Keratinocyte (primary cell): ENCODE measurements at regions not wholly inside any gene's neighbourhood (a gene's known extent, or its start where the extent isn't known, plus 50 kb on each side); places are given as distances from the start of the nearest gene placed in this dataset.

Source experiments
- CTCF ChIP-seq, 3 experiments: IDR thresholded peaks in 1 of 3; conservative IDR thresholded peaks in 1 of 3; optimal IDR thresholded peaks in 1 of 3; 2 replicates in 2 of 3; 3 replicates in 1 of 3; pipeline versions ENCODE3 to v1.5.1; 2011; ENCODE audit warnings: low read length in 3 of 3, mild to moderate bottlenecking in 3 of 3, moderate library complexity in 2 of 3, control low read depth in 1 of 3, inconsistent platforms in 1 of 3; ENCODE audit not compliant: insufficient read depth in 2 of 3; ENCODE audit errors: extremely low read depth in 1 of 3
- EZH2 ChIP-seq: IDR thresholded peaks from one replicate; pipeline ENCODE4 v1.6.1; 2012; ENCODE audit warnings: inconsistent platforms, mild to moderate bottlenecking, low read length, moderate library complexity

- TF ChIP-seq CTCF (optimal IDR thresholded peaks at IDR 0.05 in 1 of 3, IDR thresholded peaks at IDR 0.05 in 1 of 3, conservative IDR thresholded peaks at IDR 0.05 in 1 of 3; ENCODE audit: extremely low read depth in 1 of 3, insufficient read depth in 2 of 3, low read length in 3 of 3) (no peak), EZH2 (no peak)
Measured at GRCh38 chr6:10101551-10102252, 313.2 kb downstream of the TFAP2A start.
